HEK293T (cell line): ENCODE measurements at regions not wholly inside any gene's neighbourhood (a gene's known extent, or its start where the extent isn't known, plus 50 kb on each side); places are given as distances from the start of the nearest gene placed in this dataset.
"Not testable (repeated sequence)": the region's sequence is repeated elsewhere in the genome, so short reads cannot be mapped to it uniquely, and the experiment has no call there.

Experiments
- BHLHE40 ChIP-seq: fragments of 450-650 bp; IDR thresholded peaks from 2 replicates; pipeline ENCODE4 v1.6.1; 2016; ENCODE audit warnings: mild to moderate bottlenecking, moderate library complexity, borderline replicate concordance
- ELF4 ChIP-seq: fragments of 450-650 bp; IDR thresholded peaks from 2 replicates; pipeline ENCODE4 v1.6.1; 2017; ENCODE audit warnings: antibody characterized with exemption
- HDGF ChIP-seq: fragments of 450-650 bp; IDR thresholded peaks from 2 replicates; pipeline ENCODE4 v1.6.1; 2017; ENCODE audit warnings: antibody characterized with exemption, borderline replicate concordance
- SP1 ChIP-seq: fragments of 450-650 bp; IDR thresholded peaks from 2 replicates; pipeline ENCODE4 v1.6.1; 2017

- TF ChIP-seq SP1, BHLHE40, ELF4, HDGF: not testable (repeated sequence)
Observed at GRCh38 chr14:106129904-106130661, 603.7 kb downstream of the TMEM121 start.
